MM.1S (cell line): ENCODE measurements at regions not wholly inside any gene's neighbourhood (a gene's known extent, or its start where the extent isn't known, plus 50 kb on each side); places are given as distances from the start of the nearest gene placed in this dataset.

Source experiments
- EZH2 ChIP-seq: fragments of 300-600 bp; sonication (generic); optimal IDR thresholded peaks from 2 replicates; pipeline ENCODE3; 2017; ENCODE audit warnings: low read depth, mild to moderate bottlenecking, antibody characterized with exemption, low read length, mixed read lengths
- EZH2phosphoT487 ChIP-seq: fragments of 300-600 bp; sonication (generic); IDR thresholded peaks from 2 replicates; pipeline ENCODE4 v1.6.1; 2018; ENCODE audit warnings: antibody characterized with exemption, low read length
- TF ChIP-seq, protein P1 (sequence below): fragments of 300-600 bp; sonication (generic); IDR thresholded peaks from 2 replicates; pipeline ENCODE4 v1.5.1; 2016; ENCODE audit warnings: antibody characterized with exemption, low read length, mixed read lengths

- TF ChIP-seq, protein P1, sequence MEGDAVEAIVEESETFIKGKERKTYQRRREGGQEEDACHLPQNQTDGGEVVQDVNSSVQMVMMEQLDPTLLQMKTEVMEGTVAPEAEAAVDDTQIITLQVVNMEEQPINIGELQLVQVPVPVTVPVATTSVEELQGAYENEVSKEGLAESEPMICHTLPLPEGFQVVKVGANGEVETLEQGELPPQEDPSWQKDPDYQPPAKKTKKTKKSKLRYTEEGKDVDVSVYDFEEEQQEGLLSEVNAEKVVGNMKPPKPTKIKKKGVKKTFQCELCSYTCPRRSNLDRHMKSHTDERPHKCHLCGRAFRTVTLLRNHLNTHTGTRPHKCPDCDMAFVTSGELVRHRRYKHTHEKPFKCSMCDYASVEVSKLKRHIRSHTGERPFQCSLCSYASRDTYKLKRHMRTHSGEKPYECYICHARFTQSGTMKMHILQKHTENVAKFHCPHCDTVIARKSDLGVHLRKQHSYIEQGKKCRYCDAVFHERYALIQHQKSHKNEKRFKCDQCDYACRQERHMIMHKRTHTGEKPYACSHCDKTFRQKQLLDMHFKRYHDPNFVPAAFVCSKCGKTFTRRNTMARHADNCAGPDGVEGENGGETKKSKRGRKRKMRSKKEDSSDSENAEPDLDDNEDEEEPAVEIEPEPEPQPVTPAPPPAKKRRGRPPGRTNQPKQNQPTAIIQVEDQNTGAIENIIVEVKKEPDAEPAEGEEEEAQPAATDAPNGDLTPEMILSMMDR = no peak
- TF ChIP-seq EZH2 = no peak
- no peak for TF ChIP-seq EZH2phosphoT487
Observed at GRCh38 chr10:58014436-58014835, 253.3 kb downstream of the IPMK start.
